GM12878 (cell line): ENCODE measurements at regions not wholly inside any gene's neighbourhood (a gene's known extent, or its start where the extent isn't known, plus 50 kb on each side); places are given as distances from the start of the nearest gene placed in this dataset.

Experiments
- BRCA1 ChIP-seq: IDR thresholded peaks from 2 replicates; pipeline ENCODE4 v1.6.1; 2011; ENCODE audit warnings: low read depth, low read length, improper control_type of control experiment
- CEBPB ChIP-seq, 2 experiments: fragments of 150-350 bp in 1 of 2; IDR thresholded peaks; 2 replicates each; pipeline ENCODE4 v1.6.1; 2012 to 2014; ENCODE audit warnings: low read depth in 2 of 2, low read length in 2 of 2, borderline replicate concordance in 1 of 2, inconsistent platforms in 1 of 2
- MXI1 ChIP-seq: fragments of 150-350 bp; IDR thresholded peaks from 2 replicates; pipeline ENCODE4 v1.6.1; 2011; ENCODE audit warnings: low read depth, mild to moderate bottlenecking, inconsistent platforms, low read length, improper control_type of control experiment
- ZZZ3 ChIP-seq: IDR thresholded peaks from 2 replicates; pipeline ENCODE4 v1.6.1; 2011; ENCODE audit warnings: low read depth; ENCODE audit not compliant: control insufficient read depth, insufficient read length
- TF ChIP-seq, protein P1 (sequence below): IDR thresholded peaks from 2 replicates; pipeline ENCODE4 v1.6.1; 2012; ENCODE audit warnings: low read depth, low read length, improper control_type of control experiment
- TF ChIP-seq, protein P2 (sequence below): IDR thresholded peaks from 2 replicates; pipeline ENCODE4 v1.6.1; 2011; ENCODE audit warnings: borderline replicate concordance, low read depth, mild to moderate bottlenecking, moderate library complexity, low read length; ENCODE audit not compliant: insufficient read depth, poor library complexity, severe bottlenecking
- TF ChIP-seq, protein P3 (sequence below), 3 experiments: IDR thresholded peaks in 2 of 3; conservative IDR thresholded peaks in 1 of 3; 2 replicates each; pipeline ENCODE4 v1.5.1; 2011; ENCODE audit warnings: low read depth in 3 of 3, low read length in 3 of 3, mild to moderate bottlenecking in 3 of 3, control low read depth in 2 of 3, moderate library complexity in 2 of 3, inconsistent platforms in 1 of 3, mixed read lengths in 1 of 3; ENCODE audit not compliant: control insufficient read depth in 2 of 3, insufficient read depth in 1 of 3; ENCODE audit errors: extremely low read depth in 1 of 3

DNA sequence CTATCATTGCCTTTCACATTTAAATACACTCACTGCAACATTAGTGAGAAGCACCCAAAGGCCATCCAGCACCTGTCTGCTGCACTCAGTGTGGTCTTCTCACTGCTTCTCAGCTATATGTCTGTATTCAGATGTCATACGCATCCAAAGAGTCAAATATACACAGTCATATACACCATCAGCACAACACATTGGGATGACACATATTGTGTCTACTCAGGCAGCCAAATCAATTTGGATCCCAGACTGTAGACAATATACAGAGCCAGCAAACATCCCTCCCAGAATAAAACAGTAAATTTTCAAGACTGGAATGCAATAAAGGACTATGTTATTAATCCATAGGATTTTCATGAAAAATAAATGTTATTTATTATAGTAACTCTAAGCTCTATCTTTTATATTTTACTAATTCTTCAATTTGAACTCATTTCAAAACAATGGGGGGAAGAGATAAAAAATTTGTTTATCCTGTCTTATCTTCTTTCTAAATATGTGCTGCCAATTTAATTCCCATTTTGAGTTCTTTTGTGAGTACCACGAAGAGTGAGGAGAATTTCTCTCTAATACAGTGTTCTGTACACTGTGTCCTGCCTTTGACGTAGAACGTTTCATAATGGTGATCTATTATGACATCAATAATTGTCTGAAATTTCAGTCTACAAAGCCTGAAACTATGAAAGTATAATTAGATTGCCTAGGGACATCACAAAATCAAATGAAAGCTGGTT, 602.2 kb upstream of the CXADR start:
- TF ChIP-seq, protein P1, sequence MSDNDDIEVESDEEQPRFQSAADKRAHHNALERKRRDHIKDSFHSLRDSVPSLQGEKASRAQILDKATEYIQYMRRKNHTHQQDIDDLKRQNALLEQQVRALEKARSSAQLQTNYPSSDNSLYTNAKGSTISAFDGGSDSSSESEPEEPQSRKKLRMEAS: no peak
- no peak for TF ChIP-seq ZZZ3
- TF ChIP-seq, protein P2, sequence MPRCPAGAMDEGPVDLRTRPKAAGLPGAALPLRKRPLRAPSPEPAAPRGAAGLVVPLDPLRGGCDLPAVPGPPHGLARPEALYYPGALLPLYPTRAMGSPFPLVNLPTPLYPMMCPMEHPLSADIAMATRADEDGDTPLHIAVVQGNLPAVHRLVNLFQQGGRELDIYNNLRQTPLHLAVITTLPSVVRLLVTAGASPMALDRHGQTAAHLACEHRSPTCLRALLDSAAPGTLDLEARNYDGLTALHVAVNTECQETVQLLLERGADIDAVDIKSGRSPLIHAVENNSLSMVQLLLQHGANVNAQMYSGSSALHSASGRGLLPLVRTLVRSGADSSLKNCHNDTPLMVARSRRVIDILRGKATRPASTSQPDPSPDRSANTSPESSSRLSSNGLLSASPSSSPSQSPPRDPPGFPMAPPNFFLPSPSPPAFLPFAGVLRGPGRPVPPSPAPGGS: no peak
- no peak for TF ChIP-seq BRCA1
- no peak for TF ChIP-seq MXI1
- TF ChIP-seq, protein P3, sequence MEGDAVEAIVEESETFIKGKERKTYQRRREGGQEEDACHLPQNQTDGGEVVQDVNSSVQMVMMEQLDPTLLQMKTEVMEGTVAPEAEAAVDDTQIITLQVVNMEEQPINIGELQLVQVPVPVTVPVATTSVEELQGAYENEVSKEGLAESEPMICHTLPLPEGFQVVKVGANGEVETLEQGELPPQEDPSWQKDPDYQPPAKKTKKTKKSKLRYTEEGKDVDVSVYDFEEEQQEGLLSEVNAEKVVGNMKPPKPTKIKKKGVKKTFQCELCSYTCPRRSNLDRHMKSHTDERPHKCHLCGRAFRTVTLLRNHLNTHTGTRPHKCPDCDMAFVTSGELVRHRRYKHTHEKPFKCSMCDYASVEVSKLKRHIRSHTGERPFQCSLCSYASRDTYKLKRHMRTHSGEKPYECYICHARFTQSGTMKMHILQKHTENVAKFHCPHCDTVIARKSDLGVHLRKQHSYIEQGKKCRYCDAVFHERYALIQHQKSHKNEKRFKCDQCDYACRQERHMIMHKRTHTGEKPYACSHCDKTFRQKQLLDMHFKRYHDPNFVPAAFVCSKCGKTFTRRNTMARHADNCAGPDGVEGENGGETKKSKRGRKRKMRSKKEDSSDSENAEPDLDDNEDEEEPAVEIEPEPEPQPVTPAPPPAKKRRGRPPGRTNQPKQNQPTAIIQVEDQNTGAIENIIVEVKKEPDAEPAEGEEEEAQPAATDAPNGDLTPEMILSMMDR (IDR thresholded peaks at IDR 0.05 in 2 of 3, conservative IDR thresholded peaks at IDR 0.05 in 1 of 3; ENCODE audit: control insufficient read depth in 2 of 3, extremely low read depth in 1 of 3, insufficient read depth in 1 of 3, low read depth in 3 of 3, low read length in 3 of 3): no peak
- TF ChIP-seq CEBPB (IDR thresholded peaks at IDR 0.05; ENCODE audit: borderline replicate concordance in 1 of 2, low read depth in 2 of 2, low read length in 2 of 2): no peak
